ENCODE measurements at regions not wholly inside any gene's neighbourhood (a gene's known extent, or its start where the extent isn't known, plus 50 kb on each side); places are given as distances from the start of the nearest gene placed in this dataset.
"Not testable (repeated sequence)": the region's sequence is repeated elsewhere in the genome, so short reads cannot be mapped to it uniquely, and the experiment has no call there.

- not testable (repeated sequence) for TF ChIP-seq EP300 (IDR thresholded peaks at IDR 0.05; ENCODE audit: borderline replicate concordance in 1 of 2, low read depth in 2 of 2, low read length in 2 of 2); BCL11A (IDR thresholded peaks at IDR 0.05; ENCODE audit: low read depth in 2 of 2, low read length in 2 of 2); RXRA (IDR thresholded peaks at IDR 0.05; ENCODE audit: insufficient read depth, low read depth, low read length); POLR2A (IDR thresholded peaks at IDR 0.05; ENCODE audit: control extremely low read depth in 1 of 2, low read depth in 2 of 2, low read length in 2 of 2)
Measured at GRCh38 chr14:105708251-105709134, 182.1 kb downstream of the TMEM121 start.

All from H1 (cell line).